HEK293 (cell line): ENCODE measurements at regions not wholly inside any gene's neighbourhood (a gene's known extent, or its start where the extent isn't known, plus 50 kb on each side); places are given as distances from the start of the nearest gene placed in this dataset.

Experiments used
- CTCF ChIA-PET: fragments of 350-600 bp; formaldehyde crosslinking; extraction: SDS; loops from one replicate; lab custom pipeline; 2021; ENCODE audit warnings: antibody characterized with exemption; lab: Yijun Ruan, JAX
- POLR2A ChIA-PET: fragments of 300-600 bp; formaldehyde crosslinking; extraction: SDS; loops from one replicate; lab custom pipeline; 2020; ENCODE audit warnings: antibody characterized with exemption, inconsistent platforms; lab: Yijun Ruan, JAX
- H3K27ac ChIP-seq: fragments of 200-500 bp; sonication (Bioruptor generic); 2 replicates; pipeline ENCODE4 v1.5.1; 2014; ENCODE audit warnings: low read depth, low read length, control low read depth, inconsistent platforms; ENCODE audit errors: extremely low read depth
- H3K36me3 ChIP-seq, 2 experiments: fragments of 200-500 bp in 1 of 2; sonication (Bioruptor generic) in 1 of 2; 1 replicate in 1 of 2; 2 replicates in 1 of 2; pipeline ENCODE4 v1.5.1; 2014 to 2017; ENCODE audit warnings: inconsistent platforms in 2 of 2, low read length in 2 of 2; ENCODE audit not compliant: control insufficient read depth in 2 of 2, insufficient read depth in 1 of 2
- H3K4me1 ChIP-seq: fragments of 200-500 bp; sonication (Bioruptor generic); 2 replicates; pipeline ENCODE4 v1.5.1; 2014; ENCODE audit warnings: mild to moderate bottlenecking, low read length, inconsistent platforms; ENCODE audit not compliant: control insufficient read depth, insufficient read depth
- H3K4me3 ChIP-seq: 2 replicates; pipeline ENCODE4 v1.5.1; 2011; ENCODE audit warnings: low read depth, mild to moderate bottlenecking, control low read depth, low read length, moderate library complexity
- H3K9me3 ChIP-seq: fragments of 200-500 bp; sonication (Bioruptor generic); 2 replicates; pipeline ENCODE4 v1.5.1; 2014; ENCODE audit warnings: low read depth, low read length, inconsistent platforms; ENCODE audit not compliant: control insufficient read depth, insufficient read depth
- BCL11A ChIP-seq: fragments of 450-650 bp; formaldehyde crosslinking; IDR thresholded peaks from 2 replicates; pipeline ENCODE4 v1.5.1; 2016; ENCODE audit warnings: low read depth, missing biosample characterization, missing genetic modification characterization
- BCL11B ChIP-seq: fragments of 450-650 bp; formaldehyde crosslinking; IDR thresholded peaks from 2 replicates; pipeline ENCODE4 v1.5.1; 2016; ENCODE audit warnings: low read depth, missing biosample characterization, missing genetic modification characterization
- EGR2 ChIP-seq: fragments of 450-650 bp; formaldehyde crosslinking; IDR thresholded peaks from 2 replicates; pipeline ENCODE4 v1.5.1; 2016; ENCODE audit warnings: low read depth, missing biosample characterization, missing genetic modification characterization
- GFI1B ChIP-seq: fragments of 450-650 bp; formaldehyde crosslinking; IDR thresholded peaks from 2 replicates; pipeline ENCODE4 v1.5.1; 2016; ENCODE audit warnings: missing biosample characterization, missing genetic modification characterization
- GLIS1 ChIP-seq: fragments of 450-650 bp; formaldehyde crosslinking; IDR thresholded peaks from 2 replicates; pipeline ENCODE4 v1.5.1; 2016; ENCODE audit warnings: missing biosample characterization, missing genetic modification characterization
- PBX3 ChIP-seq: sonication (generic); formaldehyde crosslinking; IDR thresholded peaks from 2 replicates; pipeline ENCODE4 v1.8.1; 2022; ENCODE audit warnings: mild to moderate bottlenecking, moderate library complexity, missing genetic modification reagents
- SCRT2 ChIP-seq: fragments of 450-650 bp; formaldehyde crosslinking; IDR thresholded peaks from 2 replicates; pipeline ENCODE4 v1.5.1; 2016; ENCODE audit warnings: missing biosample characterization, missing genetic modification characterization
- SETDB1 ChIP-seq: IDR thresholded peaks from one replicate; pipeline ENCODE4 v1.6.1; 2017; ENCODE audit warnings: mild to moderate bottlenecking, low read length, moderate library complexity, mixed read lengths; ENCODE audit not compliant: insufficient read length
- SP7 ChIP-seq: fragments of 450-650 bp; formaldehyde crosslinking; IDR thresholded peaks from 2 replicates; pipeline ENCODE4 v1.5.1; 2016; ENCODE audit warnings: missing biosample characterization, missing genetic modification characterization
- TSHZ1 ChIP-seq: fragments of 450-650 bp; formaldehyde crosslinking; IDR thresholded peaks from 2 replicates; pipeline ENCODE4 v1.5.1; 2016; ENCODE audit warnings: missing biosample characterization, missing genetic modification characterization, borderline replicate concordance
- ZBTB17 ChIP-seq: fragments of 450-650 bp; formaldehyde crosslinking; IDR thresholded peaks from 2 replicates; pipeline ENCODE4 v1.5.1; 2016; ENCODE audit warnings: missing biosample characterization, missing genetic modification characterization
- ZNF10 ChIP-seq: fragments of 450-650 bp; formaldehyde crosslinking; IDR thresholded peaks from 2 replicates; pipeline ENCODE4 v1.5.1; 2017; ENCODE audit warnings: missing biosample characterization, missing genetic modification characterization
- ZNF114 ChIP-seq: fragments of 450-650 bp; formaldehyde crosslinking; IDR thresholded peaks from 2 replicates; pipeline ENCODE4 v1.5.0; 2017; ENCODE audit warnings: missing biosample characterization, missing genetic modification characterization
- ZNF18 ChIP-seq: fragments of 450-650 bp; formaldehyde crosslinking; IDR thresholded peaks from 2 replicates; pipeline ENCODE4 v1.5.1; 2016; ENCODE audit warnings: missing biosample characterization, missing genetic modification characterization
- ZNF19 ChIP-seq: fragments of 450-650 bp; formaldehyde crosslinking; IDR thresholded peaks from 2 replicates; pipeline ENCODE4; 2016; ENCODE audit warnings: missing biosample characterization, missing genetic modification characterization, low read depth
- ZNF202 ChIP-seq: fragments of 450-650 bp; formaldehyde crosslinking; IDR thresholded peaks from 2 replicates; pipeline ENCODE4 v1.5.1; 2016; ENCODE audit warnings: missing biosample characterization, missing genetic modification characterization, borderline replicate concordance
- ZNF221 ChIP-seq: fragments of 450-650 bp; formaldehyde crosslinking; IDR thresholded peaks from 2 replicates; pipeline ENCODE4 v1.5.1; 2017; ENCODE audit warnings: missing biosample characterization, missing genetic modification characterization, borderline replicate concordance
- ZNF394 ChIP-seq: fragments of 450-650 bp; formaldehyde crosslinking; IDR thresholded peaks from 2 replicates; pipeline ENCODE4 v1.5.1; 2016; ENCODE audit warnings: missing biosample characterization, missing genetic modification characterization, mild to moderate bottlenecking, moderate library complexity, borderline replicate concordance
- ZNF510 ChIP-seq: fragments of 450-650 bp; formaldehyde crosslinking; IDR thresholded peaks from 2 replicates; pipeline ENCODE4 v1.5.1; 2018; ENCODE audit warnings: mild to moderate bottlenecking, missing genetic modification characterization, missing biosample characterization; ENCODE audit not compliant: insufficient replicate concordance
- ZNF544 ChIP-seq: fragments of 450-650 bp; formaldehyde crosslinking; IDR thresholded peaks from 2 replicates; pipeline ENCODE4 v1.5.0; 2017; ENCODE audit warnings: missing biosample characterization, missing genetic modification characterization
- ZNF558 ChIP-seq: fragments of 450-650 bp; formaldehyde crosslinking; IDR thresholded peaks from 2 replicates; pipeline ENCODE4 v1.5.1; 2016; ENCODE audit warnings: missing biosample characterization, missing genetic modification characterization
- ZNF639 ChIP-seq: fragments of 450-650 bp; formaldehyde crosslinking; IDR thresholded peaks from 2 replicates; pipeline ENCODE4 v1.5.1; 2016; ENCODE audit warnings: missing biosample characterization, missing genetic modification characterization
- ZNF660 ChIP-seq: fragments of 450-650 bp; IDR thresholded peaks from 2 replicates; pipeline ENCODE4 v1.5.1; 2018; ENCODE audit warnings: missing biosample characterization, mild to moderate bottlenecking, missing genetic modification characterization
- ZNF747 ChIP-seq: fragments of 450-650 bp; formaldehyde crosslinking; IDR thresholded peaks from 2 replicates; pipeline ENCODE4 v1.5.1; 2016; ENCODE audit warnings: missing biosample characterization, missing genetic modification characterization
- ZNF768 ChIP-seq: fragments of 450-650 bp; formaldehyde crosslinking; IDR thresholded peaks from 2 replicates; pipeline ENCODE4 v1.5.1; 2018; ENCODE audit warnings: missing biosample characterization, mild to moderate bottlenecking, missing genetic modification characterization
- ZSCAN4 ChIP-seq: fragments of 450-650 bp; formaldehyde crosslinking; IDR thresholded peaks from 2 replicates; pipeline ENCODE4 v1.5.1; 2017; ENCODE audit warnings: missing biosample characterization, missing genetic modification characterization
- ZXDB ChIP-seq: fragments of 450-650 bp; formaldehyde crosslinking; IDR thresholded peaks from 2 replicates; pipeline ENCODE4 v1.5.1; 2016; ENCODE audit warnings: missing biosample characterization, missing genetic modification characterization

- TF ChIP-seq ZXDB (tag by site-specific recombination), result peak; percentile 81; the same call in 1 of the 2 replicates
- 0 out of 2 replicates have a peak, but pooled peaks have one; percentile 5 for TF ChIP-seq SCRT2 (tag by site-specific recombination)
- no peak for TF ChIP-seq ZNF221 (tag by site-specific recombination)
- peak; percentile 63; the same call in 1 of the 2 replicates for TF ChIP-seq ZNF639 (tag by site-specific recombination)
- 0 out of 2 replicates have a peak, but pooled peaks have one; percentile 7 for TF ChIP-seq ZSCAN4
- no peak for TF ChIP-seq ZNF768 (tag by site-specific recombination)
- peak; percentile 66 for TF ChIP-seq GLIS1 (tag by site-specific recombination)
- no peak for TF ChIP-seq ZNF747 (tag by site-specific recombination)
- no peak for TF ChIP-seq ZNF114 (tag by site-specific recombination)
- peak; percentile 52 for TF ChIP-seq GFI1B (tag by site-specific recombination)
- TF ChIP-seq ZBTB17 (tag by site-specific recombination), result peak; percentile 67; the same call in 1 of the 2 replicates
- peak; percentile 81 for TF ChIP-seq ZNF10 (tag by site-specific recombination)
- TF ChIP-seq ZNF18 (tag by site-specific recombination), result peak; percentile 87
- TF ChIP-seq BCL11B (tag by site-specific recombination), result 0 out of 2 replicates have a peak, but pooled peaks have one; percentile 30
- TF ChIP-seq PBX3, result no peak
- 0 out of 2 replicates have a peak, but pooled peaks have one; percentile 36 for TF ChIP-seq ZNF660 (tag by site-specific recombination)
- no peak for TF ChIP-seq ZNF202 (tag by site-specific recombination)
Observed at GRCh38 chr5:125409861-125410536, 663.6 kb upstream of the ZNF608 start (continued).

GRCh38 chr5:125410537-125411070 is 664.2 kb upstream of the ZNF608 start:
- Histone ChIP-seq H3K9me3 (no peaks in the 10 kb centered on the region), H3K27ac (peak overlapping the region; percentile 89), H3K36me3 (no peaks in the 10 kb centered on the region), H3K4me1 (peaks cover 36% of the 10 kb centered on the region), H3K4me3 (no peak overlapping the region)
- ChIA-PET POLR2A (interaction anchor here (1.2 to 3.6 kb wide), 5 partner anchors 10 to 749 kb away, joined by 3 to 19 read pairs (median 4); partner anchors contain the start of gene ZNF608), CTCF (interaction anchor here (0.6 to 1.3 kb wide), 6 partner anchors 14 to 515 kb away, joined by 3 to 6 read pairs (median 3); no protein-coding TSS in a partner anchor)
- 0 out of 2 replicates have a peak, but pooled peaks have one; percentile 27 for TF ChIP-seq ZNF558 (tag by site-specific recombination)
- TF ChIP-seq ZNF544 (tag by site-specific recombination), result no peak
- no peak for TF ChIP-seq ZNF19 (tag by site-specific recombination)
- no peak for TF ChIP-seq ZNF114 (tag by site-specific recombination)
- peak; percentile 87; the same call in 1 of the 2 replicates for TF ChIP-seq BCL11A (tag by site-specific recombination)
- TF ChIP-seq ZNF394, result peak; percentile 64
- no peak for TF ChIP-seq SETDB1
- peak; percentile 98 for TF ChIP-seq SP7 (tag by site-specific recombination)
- peak; percentile 69; the same call in 1 of the 2 replicates for TF ChIP-seq TSHZ1 (tag by site-specific recombination)
- TF ChIP-seq EGR2 (tag by site-specific recombination), result no peak
- no peak for TF ChIP-seq ZNF510 (tag by site-specific recombination)
